ENCODE measurements at regions not wholly inside any gene's neighbourhood (a gene's known extent, or its start where the extent isn't known, plus 50 kb on each side); places are given as distances from the start of the nearest gene placed in this dataset.

DNA sequence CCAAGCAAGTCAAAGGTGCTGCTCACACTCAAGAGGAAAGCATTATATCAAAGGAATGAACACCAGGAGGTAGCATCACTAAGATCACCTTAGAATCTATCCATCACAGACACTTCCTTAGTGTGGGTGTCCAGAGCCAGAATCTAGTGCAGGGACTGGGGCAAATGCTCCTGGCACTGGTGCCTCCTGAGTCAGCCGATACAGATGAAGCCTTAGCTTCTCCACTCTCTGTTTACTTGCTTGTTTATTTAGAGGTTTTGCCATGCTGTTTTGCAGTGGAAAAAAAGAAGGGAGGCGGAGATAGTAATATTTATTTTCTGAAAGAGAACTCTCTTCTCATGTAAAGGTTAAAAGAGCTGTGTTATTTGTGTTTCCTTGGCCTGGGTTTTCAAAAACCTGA is 303.1 kb downstream of the WDR11 start:
- TF ChIP-seq, protein P1, sequence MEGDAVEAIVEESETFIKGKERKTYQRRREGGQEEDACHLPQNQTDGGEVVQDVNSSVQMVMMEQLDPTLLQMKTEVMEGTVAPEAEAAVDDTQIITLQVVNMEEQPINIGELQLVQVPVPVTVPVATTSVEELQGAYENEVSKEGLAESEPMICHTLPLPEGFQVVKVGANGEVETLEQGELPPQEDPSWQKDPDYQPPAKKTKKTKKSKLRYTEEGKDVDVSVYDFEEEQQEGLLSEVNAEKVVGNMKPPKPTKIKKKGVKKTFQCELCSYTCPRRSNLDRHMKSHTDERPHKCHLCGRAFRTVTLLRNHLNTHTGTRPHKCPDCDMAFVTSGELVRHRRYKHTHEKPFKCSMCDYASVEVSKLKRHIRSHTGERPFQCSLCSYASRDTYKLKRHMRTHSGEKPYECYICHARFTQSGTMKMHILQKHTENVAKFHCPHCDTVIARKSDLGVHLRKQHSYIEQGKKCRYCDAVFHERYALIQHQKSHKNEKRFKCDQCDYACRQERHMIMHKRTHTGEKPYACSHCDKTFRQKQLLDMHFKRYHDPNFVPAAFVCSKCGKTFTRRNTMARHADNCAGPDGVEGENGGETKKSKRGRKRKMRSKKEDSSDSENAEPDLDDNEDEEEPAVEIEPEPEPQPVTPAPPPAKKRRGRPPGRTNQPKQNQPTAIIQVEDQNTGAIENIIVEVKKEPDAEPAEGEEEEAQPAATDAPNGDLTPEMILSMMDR (IDR thresholded peaks at IDR 0.05) = no peak
- no peak for TF ChIP-seq EZH2 (IDR thresholded peaks at IDR 0.05; ENCODE audit: borderline replicate concordance, insufficient read depth, low read depth, low read length, poor library complexity, severe bottlenecking)

All from B cell (primary cell).